ENCODE measurements at regions not wholly inside any gene's neighbourhood (a gene's known extent, or its start where the extent isn't known, plus 50 kb on each side); places are given as distances from the start of the nearest gene placed in this dataset.
"Not testable (repeated sequence)": the region's sequence is repeated elsewhere in the genome, so short reads cannot be mapped to it uniquely, and the experiment has no call there.

DNA sequence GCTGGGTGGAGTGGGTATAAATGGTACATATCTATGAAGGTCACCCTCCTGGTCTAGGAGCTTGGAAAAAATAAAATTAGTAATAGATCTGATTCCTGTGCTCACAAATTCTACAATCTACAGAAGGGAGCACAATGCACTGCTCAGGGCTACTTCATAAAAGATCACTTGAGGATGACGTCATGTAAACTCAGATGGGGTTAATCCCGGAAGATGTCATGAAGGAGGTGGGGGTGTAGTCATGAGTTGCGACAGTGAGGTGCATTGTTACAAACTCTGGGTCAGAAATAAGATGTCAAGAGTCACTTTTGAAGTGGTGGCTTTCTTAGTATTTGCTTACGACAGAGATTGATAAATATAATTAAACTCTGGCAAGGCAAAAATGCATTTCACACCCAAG is 68.2 kb downstream of the LHX9 start:
- no peak for DNase-seq (ENCODE audit: low read depth, low spot score)

DNA sequence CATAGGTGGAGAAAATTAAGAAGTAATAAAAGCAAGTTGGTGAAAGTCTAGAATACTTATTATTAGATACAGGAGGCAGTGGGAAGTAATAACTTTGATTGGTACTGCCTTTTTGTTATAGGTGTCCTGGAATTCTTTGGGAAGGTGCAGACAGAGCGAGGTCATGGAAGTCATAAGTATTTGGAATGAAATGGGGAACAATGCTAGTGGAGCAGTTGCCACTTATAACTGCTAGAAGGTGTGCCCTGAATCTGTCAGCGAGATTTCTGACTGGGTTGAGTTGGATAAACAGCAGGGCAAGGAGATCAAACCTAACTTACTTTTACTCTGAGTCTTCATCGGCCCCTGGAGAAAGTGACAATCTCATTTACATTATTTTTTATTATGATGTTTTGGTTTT is 69.6 kb downstream of the LHX9 start:
- DNase-seq (ENCODE audit: low read depth, low spot score) = no peak

DNA sequence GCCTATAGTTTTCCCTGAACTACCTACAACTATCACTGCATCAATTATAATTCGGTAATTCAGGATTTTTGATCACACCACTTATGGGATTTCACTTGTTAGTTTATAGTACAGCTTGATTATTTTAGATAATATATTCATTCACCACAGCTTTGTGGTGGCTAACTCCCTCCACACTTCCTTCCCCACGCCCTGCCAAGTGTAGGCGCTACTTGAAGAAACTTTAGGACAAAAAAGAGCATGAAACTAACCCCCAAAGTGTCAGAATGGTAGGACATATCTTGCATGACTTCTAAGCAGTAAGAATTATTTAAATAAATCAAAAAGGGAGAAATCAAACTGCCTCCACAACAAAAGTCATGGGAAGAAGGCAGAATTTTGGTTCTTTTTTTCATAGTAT is 70.1 kb downstream of the LHX9 start:
- DNase-seq (ENCODE audit: low read depth, low spot score) = no peak

DNA sequence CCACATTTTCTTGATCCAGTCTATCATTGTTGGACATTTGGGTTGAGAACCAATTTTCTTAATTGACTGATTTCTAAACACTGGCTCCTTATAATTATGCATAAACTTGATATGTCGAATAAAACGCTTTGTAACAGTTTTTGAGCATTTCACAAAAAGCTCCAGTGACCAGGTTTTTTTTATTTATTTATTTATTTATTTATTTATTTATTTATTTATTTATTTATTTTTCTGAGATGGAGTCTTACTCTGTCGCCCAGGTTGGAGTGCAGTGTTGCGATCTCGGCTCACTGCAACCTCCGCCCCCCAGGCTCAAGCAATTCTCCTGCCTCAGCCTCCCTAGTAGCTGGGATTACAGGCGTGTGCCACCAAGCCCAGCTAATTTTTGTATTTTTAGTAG is 71.4 kb downstream of the LHX9 start:
- not testable (repeated sequence) for DNase-seq (ENCODE audit: low read depth, low spot score)

DNA sequence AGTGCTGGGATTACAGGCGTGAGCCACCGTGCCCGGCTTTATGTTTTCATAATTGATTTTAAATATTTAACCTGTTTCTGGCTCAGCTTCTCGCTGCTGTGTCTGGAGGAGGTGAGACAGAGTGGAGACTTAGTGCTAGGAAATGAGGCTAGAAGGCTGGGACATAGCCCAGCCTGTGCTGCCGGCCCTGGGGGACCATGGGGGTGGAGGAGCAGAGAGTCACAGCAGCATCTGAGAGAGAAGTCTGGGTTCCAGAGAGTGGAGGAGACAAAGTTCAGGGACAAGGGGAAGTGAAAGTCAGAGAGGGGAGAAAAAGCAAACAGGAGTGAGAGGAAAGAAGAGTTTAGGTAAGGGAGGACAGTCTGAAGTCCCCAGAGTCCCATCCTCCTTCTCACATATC is 71.9 kb downstream of the LHX9 start:
- no peak for DNase-seq (ENCODE audit: low read depth, low spot score)

DNA sequence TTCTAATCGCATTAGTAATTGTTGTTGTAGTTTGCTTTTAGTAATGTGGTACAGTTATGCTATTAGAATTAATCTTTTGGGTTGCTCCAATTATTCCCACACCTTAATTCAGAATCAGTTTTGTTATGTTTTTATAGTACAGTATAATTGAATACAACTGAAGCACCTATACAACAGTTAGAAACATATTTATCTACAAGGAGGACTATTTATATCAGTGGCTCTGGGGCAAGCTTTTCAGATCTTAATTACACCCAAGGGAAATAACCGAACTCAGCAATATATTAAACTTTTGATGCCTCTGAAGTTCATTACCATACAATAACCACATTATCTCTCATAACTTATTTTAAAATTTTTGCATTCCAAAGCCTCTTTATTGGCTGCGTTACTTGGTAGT is 74.4 kb downstream of the LHX9 start:
- no peak for DNase-seq (ENCODE audit: low read depth, low spot score)

DNA sequence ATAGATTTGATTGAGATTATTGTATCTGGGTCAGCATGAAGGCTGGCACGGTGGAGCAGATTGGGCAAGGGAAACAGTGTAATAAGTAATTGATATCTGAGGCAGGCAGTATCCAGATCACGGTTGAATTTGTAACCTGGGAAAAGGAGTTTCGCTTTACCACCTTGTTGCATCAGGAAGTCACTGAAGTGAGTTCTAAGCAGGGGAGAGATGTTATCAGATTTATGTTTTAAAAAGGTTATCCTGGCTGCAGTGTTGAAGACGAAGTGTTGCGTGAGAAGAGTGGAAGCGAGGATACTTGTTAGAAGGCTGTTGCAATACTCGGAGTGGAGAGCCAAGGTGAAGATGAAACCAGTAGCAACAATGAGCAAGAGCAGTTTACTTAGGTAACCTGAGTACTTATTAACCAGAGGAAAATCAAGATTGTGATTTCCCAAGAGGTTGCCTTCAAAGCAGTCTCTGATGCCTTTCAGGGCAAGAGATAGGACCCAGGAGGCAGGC is 77.8 kb downstream of the LHX9 start:
- DNase-seq (ENCODE audit: low read depth, low spot score) = no peak

DNA sequence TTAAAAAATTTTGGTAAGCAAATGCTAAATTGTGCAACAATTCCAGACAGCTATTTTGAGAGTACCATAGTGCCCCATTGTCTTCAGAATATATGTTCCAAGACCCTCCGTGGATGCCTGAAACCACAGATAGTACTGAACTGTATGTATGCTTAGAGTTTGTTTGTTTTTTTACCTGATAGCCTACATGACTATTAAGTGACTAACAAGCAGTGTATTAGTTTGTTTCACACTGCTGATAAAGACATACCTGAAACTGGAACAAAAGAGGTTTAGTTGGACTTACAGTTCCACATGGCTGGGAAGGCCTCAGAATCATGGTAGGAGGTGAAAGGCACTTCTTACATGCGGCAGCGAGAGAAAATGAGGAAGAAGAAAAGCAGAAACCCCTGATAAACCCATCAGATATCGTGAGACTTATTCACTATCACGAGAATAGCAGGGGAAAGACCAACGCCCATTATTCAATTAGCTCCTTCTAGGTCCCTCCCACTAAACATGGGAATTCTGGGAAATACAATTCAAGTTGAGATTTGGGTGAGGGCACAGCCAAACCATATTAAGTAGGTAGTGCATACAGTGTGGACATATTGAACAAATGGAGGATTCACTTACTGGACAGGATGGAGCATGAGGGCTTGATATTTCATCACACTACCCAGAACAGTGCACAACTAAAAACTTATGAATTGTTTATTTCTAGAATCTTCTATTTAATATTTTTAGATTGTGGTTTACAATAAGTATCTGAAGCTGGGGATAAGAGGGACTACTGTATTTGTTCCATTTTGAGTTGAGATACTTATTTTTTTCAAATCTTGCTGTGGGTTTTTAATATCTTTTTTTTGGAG is 78.5 kb downstream of the LHX9 start:
- no peak for DNase-seq (ENCODE audit: low read depth, low spot score)

DNA sequence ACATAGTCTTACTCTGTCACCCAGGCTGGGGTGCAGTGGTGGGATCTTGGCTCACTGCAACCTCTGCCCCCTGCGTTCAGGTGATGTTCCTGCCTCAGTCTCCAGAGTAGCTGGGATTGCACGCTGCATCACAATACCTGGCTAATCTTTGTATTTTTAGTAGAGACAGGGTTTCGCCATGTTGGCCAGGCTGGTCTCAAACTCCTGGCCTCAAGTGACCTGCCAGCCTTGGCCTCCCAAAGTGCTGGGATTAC is 79.0 kb downstream of the LHX9 start:
- not testable (repeated sequence) for DNase-seq (ENCODE audit: low read depth, low spot score)

DNA sequence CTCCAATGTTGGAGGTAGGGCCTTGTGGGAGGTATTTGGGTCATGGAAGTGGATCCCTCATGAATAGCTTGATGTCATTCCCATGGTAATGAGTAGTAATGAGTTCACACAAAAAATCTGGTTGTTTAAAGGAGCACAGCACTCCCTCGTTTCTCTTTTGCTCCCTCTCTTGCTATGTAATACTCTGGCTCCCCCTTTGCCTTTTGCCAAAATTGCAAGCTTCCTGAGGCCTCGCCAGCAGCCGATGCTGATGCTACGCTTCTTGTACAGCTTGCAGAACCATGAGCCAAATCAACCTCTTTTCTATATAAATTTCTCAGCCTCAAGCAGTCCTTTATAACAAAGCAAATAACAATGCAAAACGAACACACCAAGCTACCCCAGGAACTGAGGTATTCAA is 80.9 kb downstream of the LHX9 start:
- no peak for DNase-seq (ENCODE audit: low read depth, low spot score)

DNA sequence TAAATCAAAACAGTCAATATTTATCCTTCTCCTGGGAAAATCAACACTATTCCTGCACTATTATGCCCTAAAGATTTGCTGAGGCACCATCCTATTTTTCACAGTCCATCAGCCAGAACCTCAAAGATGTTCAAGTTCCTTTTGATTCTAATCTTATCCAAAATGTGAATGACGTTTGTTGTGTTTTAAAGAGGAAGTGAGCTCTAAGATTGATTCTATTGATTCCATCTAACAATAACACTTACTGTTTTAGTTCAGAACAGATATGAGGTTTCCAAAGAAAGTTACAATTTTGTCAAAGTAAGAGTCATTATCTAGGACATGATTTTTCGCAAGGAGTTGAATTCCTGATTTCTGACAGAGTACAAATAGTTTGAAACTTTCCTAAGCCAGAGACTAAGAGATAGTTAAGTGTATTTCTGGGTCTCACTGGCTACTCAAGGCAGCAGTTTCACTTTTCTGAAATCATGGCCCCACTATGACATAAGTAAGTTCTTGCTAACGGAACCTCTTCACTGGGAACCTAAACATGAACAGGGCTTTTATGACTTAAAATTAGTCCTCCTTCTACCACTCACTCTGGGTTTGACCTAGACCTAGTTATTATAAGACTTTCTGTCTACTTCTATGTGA is 84.7 kb downstream of the LHX9 start:
- DNase-seq (ENCODE audit: low read depth, low spot score) = no peak

DNA sequence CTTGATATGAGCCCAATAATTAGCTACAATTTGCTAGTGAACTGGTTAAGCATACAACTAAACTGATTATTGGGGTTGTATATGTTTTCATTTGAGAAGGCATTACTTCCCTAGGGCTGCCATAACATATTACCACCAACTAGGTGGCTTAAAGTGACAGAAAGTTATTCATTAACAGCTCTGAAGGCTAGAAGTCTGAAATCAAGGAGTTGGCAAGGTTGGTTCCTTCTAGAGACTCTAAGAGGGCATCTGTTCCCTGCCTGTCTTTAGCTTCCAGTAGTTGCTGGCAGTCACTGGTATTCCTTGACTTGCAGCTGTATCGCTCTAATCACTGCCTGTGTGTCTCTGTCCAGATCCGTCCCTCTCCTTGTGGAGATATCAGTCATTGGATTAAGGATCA is 86.3 kb downstream of the LHX9 start:
- DNase-seq (ENCODE audit: low read depth, low spot score) = no peak

DNA sequence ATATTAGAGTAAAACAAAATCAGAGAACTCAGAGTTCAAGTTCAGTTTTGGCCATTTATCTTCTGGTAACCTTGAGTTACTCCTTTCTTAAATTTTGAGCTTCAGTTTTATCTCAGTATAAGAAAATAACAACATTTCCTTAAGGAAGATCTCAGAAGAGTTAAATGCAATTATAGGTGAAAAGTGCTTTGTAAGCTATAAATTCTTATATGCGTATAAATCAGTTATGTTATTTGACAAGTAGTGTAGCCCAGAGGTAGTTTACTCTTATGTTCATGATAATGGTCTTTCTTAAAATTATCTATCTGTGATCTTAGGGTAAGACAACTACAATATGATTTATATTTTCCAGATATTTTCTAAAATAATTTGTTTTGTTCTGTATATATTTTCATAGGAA is 89.8 kb downstream of the LHX9 start:
- no peak for DNase-seq (ENCODE audit: low read depth, low spot score)

DNA sequence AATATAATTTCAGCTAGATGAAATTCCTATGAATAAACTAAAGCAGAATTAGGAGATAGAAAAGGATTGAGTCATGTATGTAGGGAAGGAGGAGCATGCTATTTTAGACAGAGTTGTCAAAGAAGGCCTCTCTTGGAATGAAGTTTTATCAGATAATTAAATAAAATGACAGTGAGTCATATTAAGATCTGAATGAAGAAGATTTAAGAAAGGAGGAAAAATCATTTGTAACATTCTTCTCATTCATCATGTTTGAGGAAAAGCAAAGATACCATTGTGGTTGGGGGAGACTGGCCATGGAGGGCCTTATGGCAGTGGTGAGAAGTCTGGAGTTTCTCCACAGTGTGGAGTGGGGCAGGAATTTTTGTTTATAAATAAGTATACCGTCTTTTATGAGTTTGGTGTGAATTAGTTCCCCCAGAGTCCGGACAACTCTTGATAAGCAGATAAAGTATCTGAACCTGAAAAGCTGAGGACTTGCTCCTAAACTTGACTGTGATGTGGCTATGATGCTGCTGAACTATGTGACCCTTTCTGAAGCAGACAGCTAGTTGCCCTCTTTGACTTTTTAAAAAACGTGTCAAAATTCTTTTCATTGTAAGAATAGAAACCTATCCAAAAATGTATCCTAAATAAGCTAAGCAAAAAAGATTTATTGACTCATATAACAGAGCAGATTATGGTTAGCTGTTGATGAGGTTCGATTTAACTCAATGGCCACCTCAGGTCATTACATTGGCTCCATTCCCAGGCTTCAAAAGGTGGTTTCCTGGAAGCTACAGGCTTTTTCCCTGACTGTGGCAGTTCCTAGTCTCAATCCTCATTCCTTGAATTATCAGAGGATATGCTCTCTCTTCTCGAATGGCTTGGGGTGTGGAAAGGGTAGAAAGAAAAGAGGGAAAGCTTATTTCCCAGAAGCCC is 90.8 kb downstream of the LHX9 start:
- no peak for DNase-seq (ENCODE audit: low read depth, low spot score)

DNA sequence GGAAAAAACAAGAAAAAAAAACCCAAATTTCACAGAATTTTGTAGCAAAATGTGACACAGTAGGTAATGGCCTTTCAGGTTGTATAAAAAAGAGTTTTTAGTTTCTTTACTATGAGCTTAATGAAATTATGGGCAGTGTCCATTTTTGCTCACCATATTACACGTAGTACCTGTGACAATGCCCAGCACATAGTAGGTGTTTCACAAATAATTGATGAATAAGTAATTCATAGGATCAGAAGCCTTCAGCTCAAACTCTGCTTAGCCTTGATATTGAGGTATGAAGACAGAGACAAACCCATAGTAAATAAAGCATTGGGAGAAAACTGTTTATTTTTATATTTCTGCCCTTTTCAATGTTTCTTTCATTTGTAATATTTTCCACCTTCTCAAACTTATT is 97.2 kb downstream of the LHX9 start:
- no peak for DNase-seq (ENCODE audit: low read depth, low spot score)

DNA sequence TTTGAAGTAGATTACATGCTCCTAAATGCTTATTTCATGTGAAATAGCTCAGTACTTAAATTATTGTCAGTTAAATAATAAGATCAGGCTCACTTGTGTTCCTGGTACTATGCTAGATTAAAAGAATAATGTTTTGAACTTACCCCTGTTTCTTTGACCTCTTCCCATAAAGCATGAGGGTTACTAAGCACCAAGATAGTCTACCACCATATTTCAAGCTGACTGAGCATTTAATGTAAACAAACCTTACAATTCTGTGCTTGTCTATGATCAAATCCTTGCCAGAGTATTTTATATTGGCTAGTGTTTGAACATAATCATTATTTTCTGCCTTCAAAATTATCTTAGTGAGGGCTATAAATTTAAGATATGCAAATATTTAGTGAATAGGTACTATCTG is 98.1 kb downstream of the LHX9 start:
- DNase-seq (ENCODE audit: low read depth, low spot score) = no peak

DNA sequence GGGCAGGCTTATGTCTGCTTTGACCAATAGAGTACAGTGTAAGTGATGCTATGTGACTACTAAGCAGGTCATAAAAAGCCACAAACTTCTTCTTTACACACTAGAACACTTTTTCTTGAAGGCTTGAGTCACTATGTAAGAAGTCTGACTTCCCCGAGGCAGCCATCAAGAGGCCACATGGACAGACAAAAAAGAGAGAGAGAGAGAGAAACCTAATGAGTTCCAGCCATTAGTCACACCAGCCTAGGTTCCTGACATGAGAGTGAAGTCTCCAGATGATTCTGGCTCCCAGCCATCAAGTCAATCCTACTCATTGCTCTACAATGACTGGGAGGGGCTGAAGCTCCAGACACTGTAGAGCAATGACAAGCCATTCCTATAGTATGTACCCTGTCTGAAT is 101.4 kb downstream of the LHX9 start:
- no peak for DNase-seq (ENCODE audit: low read depth, low spot score)

DNA sequence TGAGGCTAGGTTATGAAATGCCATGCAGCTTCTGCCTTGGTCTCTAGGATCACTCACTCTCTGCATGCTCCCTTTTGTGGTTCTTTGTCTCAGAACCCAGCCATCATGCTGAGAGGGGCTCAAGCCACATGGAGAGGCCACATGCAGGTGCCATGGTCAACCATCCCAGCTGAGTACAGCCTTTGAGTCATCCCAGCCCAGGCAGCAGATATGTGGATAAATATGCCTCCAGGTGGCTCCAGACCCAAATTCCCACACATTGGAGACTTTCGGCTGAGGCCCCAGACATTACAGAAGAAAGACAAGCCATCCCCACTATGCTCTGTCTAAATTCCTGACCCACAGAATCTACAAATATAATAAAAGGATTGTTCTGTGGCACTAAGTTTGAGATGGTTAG is 102.0 kb downstream of the LHX9 start:
- DNase-seq (ENCODE audit: low read depth, low spot score) = no peak

DNA sequence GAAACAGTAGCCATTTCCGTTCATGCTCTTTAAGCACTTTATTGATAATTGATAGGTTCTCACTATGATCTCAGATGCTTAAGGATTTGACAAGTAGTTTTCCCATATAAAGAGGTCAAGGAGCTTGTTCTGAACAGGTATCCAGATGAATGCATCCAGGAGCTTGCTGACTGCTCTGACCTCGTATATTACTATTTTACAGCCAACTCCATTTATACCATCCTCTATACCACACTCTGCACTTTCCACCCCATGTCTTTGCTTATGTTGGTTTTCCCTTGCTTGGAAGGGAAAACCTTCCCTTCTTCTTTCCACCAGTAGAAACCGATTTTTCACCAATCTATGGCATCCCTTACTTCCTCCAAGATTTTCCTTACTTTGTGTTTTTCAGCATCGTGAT is 107.2 kb downstream of the LHX9 start:
- DNase-seq (ENCODE audit: low read depth, low spot score) = no peak

DNA sequence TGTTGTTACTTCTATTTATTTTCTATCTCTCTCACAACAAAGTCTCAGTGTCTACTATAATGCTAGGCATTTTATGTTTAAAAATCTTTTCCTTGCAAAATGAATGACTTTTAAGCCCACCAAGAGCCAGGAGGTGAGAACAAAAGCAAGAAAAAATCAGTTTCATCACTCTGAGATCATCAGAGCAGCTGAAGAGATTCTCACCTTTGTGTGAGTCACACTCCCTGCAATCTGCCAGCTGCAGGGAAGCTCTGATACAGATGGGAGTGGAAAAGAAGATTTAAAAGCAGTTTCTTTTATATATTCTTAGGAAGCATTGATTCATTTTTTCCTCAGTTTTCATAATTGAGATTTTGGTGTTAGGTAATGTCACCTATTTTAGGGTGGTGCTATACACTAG is 107.6 kb downstream of the LHX9 start:
- DNase-seq (ENCODE audit: low read depth, low spot score) = no peak

DNA sequence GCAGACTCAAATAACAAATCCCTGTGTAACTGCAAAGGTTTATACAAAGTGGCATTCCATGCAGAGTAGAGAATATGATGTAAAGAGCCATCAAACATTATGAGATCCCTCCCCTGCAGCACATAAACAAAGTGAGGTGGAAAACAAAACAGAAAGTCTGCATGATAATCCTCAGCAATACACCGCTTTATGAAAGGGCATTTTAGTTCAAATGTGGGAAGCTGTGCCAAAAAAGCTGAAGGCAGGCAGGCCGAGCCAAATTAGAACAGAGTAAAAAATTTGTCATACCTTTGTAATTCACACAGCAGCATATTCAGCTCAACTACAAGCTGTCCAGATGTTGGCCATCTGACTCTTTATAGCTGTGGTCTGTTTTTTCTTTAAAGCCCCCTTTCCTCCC is 113.5 kb downstream of the LHX9 start:
- no peak for DNase-seq (ENCODE audit: low read depth, low spot score)

DNA sequence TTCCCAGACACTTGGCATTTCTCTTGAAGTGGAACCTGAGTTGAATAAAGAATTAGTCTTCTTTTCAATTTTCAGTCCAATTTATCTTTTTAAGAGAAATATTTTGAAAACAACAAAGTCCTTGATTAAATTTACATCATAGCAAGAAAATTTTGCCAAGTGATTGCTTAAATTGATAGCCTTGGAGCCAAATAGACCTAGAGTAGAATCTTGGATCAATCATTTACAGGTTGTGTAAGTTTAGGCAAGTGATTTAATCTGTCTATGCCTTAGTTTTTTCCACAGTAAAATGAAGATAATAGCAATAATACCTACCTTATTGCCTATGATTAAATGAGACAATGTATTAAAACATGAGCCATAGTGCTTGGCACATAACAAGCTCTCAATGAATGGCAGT is 113.9 kb downstream of the LHX9 start:
- DNase-seq (ENCODE audit: low read depth, low spot score) = no peak

DNA sequence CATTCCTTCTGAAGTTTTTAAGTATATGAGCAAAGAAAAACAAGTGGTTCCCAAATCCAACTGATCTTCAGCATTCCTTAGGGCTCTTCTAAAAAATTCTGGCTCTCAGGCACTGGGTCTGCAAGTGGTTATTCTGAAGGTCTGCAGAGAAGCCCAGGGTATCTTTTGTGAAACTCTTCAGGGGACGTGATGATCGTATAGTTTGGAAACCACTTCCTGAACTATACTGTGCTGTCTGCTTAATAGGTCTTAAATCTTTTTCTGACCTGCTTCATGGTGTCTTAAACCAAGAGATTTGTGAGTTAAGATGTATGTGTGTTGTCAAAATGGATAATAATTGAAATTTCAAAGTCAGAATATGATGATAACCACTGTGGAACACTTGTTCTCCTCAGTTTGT is 115.5 kb downstream of the LHX9 start:
- no peak for DNase-seq (ENCODE audit: low read depth, low spot score)

Data from smooth muscle cell of the brain vasculature (primary cell).